LNCAP (cell line): ENCODE measurements at regions not wholly inside any gene's neighbourhood (a gene's known extent, or its start where the extent isn't known, plus 50 kb on each side); places are given as distances from the start of the nearest gene placed in this dataset.

Experiments
- CTCF ChIP-seq: fragments of 450-650 bp; IDR thresholded peaks from 2 replicates; pipeline ENCODE4 v1.5.1; 2017; ENCODE audit warnings: mild to moderate bottlenecking

- TF ChIP-seq CTCF: peak; percentile 37; the same call in 1 of the 2 replicates
These were observed 211.7 kb downstream of the FAM76B start for GRCh38 chr11:95577716-95578460.

GRCh38 chr11:95576146-95576845 lies 213.3 kb downstream of the FAM76B start:
- no peak for TF ChIP-seq CTCF

- no peak for TF ChIP-seq CTCF
These were observed 214.1 kb downstream of the FAM76B start for GRCh38 chr11:95575517-95575916.

- no peak for TF ChIP-seq CTCF
These were observed 217.8 kb downstream of the FAM76B start for GRCh38 chr11:95571718-95572260.

- no peak for TF ChIP-seq CTCF
These were observed 218.7 kb downstream of the FAM76B start for GRCh38 chr11:95570845-95571244.

- no peak for TF ChIP-seq CTCF
These were observed 220.4 kb downstream of the FAM76B start for GRCh38 chr11:95569207-95569606.

- TF ChIP-seq CTCF: no peak
These were observed 221.3 kb downstream of the FAM76B start for GRCh38 chr11:95568281-95568680.
